ENCODE measurements at regions not wholly inside any gene's neighbourhood (a gene's known extent, or its start where the extent isn't known, plus 50 kb on each side); places are given as distances from the start of the nearest gene placed in this dataset.

- no peaks in the 10 kb centered on the region for H3K27me3 Mint-ChIP-seq
- ATAC-seq (no peak), DNase-seq (no peak)
- intact Hi-C loops (cut with DNase I, micrococcal nuclease): no loop called here
- no peaks in the 10 kb centered on the region for H3K36me3 Mint-ChIP-seq (ENCODE audit: low read depth)
- no peak overlapping the region for H3K27ac Mint-ChIP-seq
- H3K4me3 Mint-ChIP-seq: no peak overlapping the region
- H3K4me1 Mint-ChIP-seq: no peaks in the 10 kb centered on the region
- POLR2A ChIA-PET: no interaction called here
- peaks cover 3% of the 10 kb centered on the region for H3K9me3 Mint-ChIP-seq (ENCODE audit: low read depth)
- CTCF ChIA-PET: interaction anchor here (0.7 kb wide), 1 partner anchor 39 kb away, joined by 3 read pairs; no protein-coding TSS in a partner anchor
Measured at GRCh38 chr4:120403296-120403695, 336.6 kb upstream of the MAD2L1 start.

- ATAC-seq: no peak
- no peaks in the 10 kb centered on the region for H3K36me3 Mint-ChIP-seq (ENCODE audit: low read depth)
- H3K27me3 Mint-ChIP-seq: no peaks in the 10 kb centered on the region
- CTCF ChIA-PET: interaction anchor here (1.1 kb wide), 2 partner anchors 97 to 138 kb away, joined by 3 read pairs; no protein-coding TSS in a partner anchor
- no peak overlapping the region for H3K4me3 Mint-ChIP-seq
- POLR2A ChIA-PET: no interaction called here
- H3K27ac Mint-ChIP-seq: no peak overlapping the region
- DNase-seq: no peak
- no peaks in the 10 kb centered on the region for H3K4me1 Mint-ChIP-seq
- intact Hi-C loops (cut with DNase I, micrococcal nuclease): no loop called here
- no peaks in the 10 kb centered on the region for H3K9me3 Mint-ChIP-seq (ENCODE audit: low read depth)
Measured at GRCh38 chr4:120400441-120400840, 333.8 kb upstream of the MAD2L1 start.

- Mint-ChIP-seq H3K9me3 (ENCODE audit: low read depth) (no peaks in the 10 kb centered on the region), H3K27me3 (no peaks in the 10 kb centered on the region), H3K27ac (no peak overlapping the region), H3K36me3 (ENCODE audit: low read depth) (no peaks in the 10 kb centered on the region), H3K4me3 (no peak overlapping the region), H3K4me1 (no peaks in the 10 kb centered on the region)
- POLR2A ChIA-PET: no interaction called here
- intact Hi-C loops (cut with DNase I, micrococcal nuclease): no loop called here
- no peak for ATAC-seq
- CTCF ChIA-PET: interaction anchor here (0.6 to 1.1 kb wide), 2 partner anchors 40 to 96 kb away, joined by 3 to 4 read pairs; no protein-coding TSS in a partner anchor
- DNase-seq: no peak
Measured at GRCh38 chr4:120399826-120400225, 333.2 kb upstream of the MAD2L1 start.

GRCh38 chr4:120395746-120396145 is 329.1 kb upstream of the MAD2L1 start:
- DNase-seq (no peak), ATAC-seq (no peak)
- ChIA-PET CTCF (no interaction called here), POLR2A (no interaction called here)
- Mint-ChIP-seq H3K27ac (no peak overlapping the region), H3K4me3 (no peak overlapping the region), H3K36me3 (ENCODE audit: low read depth) (no peaks in the 10 kb centered on the region), H3K27me3 (peaks cover 2% of the 10 kb centered on the region), H3K9me3 (ENCODE audit: low read depth) (no peaks in the 10 kb centered on the region), H3K4me1 (no peaks in the 10 kb centered on the region)
- intact Hi-C loops (cut with DNase I, micrococcal nuclease): no loop called here

GRCh38 chr4:120355881-120356280 is 289.2 kb upstream of the MAD2L1 start:
- H3K27ac Mint-ChIP-seq: no peak overlapping the region
- H3K4me3 Mint-ChIP-seq: no peak overlapping the region
- ATAC-seq: no peak
- H3K36me3 Mint-ChIP-seq (ENCODE audit: low read depth): no peaks in the 10 kb centered on the region
- intact Hi-C loops (cut with DNase I, micrococcal nuclease): no loop called here
- peaks cover 4% of the 10 kb centered on the region for H3K27me3 Mint-ChIP-seq
- no peak for DNase-seq
- ChIA-PET CTCF (no interaction called here), POLR2A (no interaction called here)
- H3K4me1 Mint-ChIP-seq: no peaks in the 10 kb centered on the region
- no peaks in the 10 kb centered on the region for H3K9me3 Mint-ChIP-seq (ENCODE audit: low read depth)

GRCh38 chr4:120354381-120354780 is 287.7 kb upstream of the MAD2L1 start:
- ChIA-PET POLR2A (no interaction called here), CTCF (no interaction called here)
- Mint-ChIP-seq H3K4me3 (no peak overlapping the region), H3K27me3 (peaks cover 4% of the 10 kb centered on the region), H3K36me3 (ENCODE audit: low read depth) (no peaks in the 10 kb centered on the region), H3K27ac (no peak overlapping the region), H3K9me3 (ENCODE audit: low read depth) (no peaks in the 10 kb centered on the region), H3K4me1 (no peaks in the 10 kb centered on the region)
- no peak for DNase-seq
- intact Hi-C loops (cut with DNase I, micrococcal nuclease): no loop called here
- no peak for ATAC-seq

- ChIA-PET CTCF (no interaction called here), POLR2A (no interaction called here)
Measured at GRCh38 chr4:120353235-120353634, 286.6 kb upstream of the MAD2L1 start.

GRCh38 chr4:120352739-120353138 is 286.1 kb upstream of the MAD2L1 start:
- no peaks in the 10 kb centered on the region for H3K36me3 Mint-ChIP-seq (ENCODE audit: low read depth)
- DNase-seq: no peak
- POLR2A ChIA-PET: no interaction called here
- H3K4me3 Mint-ChIP-seq: no peak overlapping the region
- intact Hi-C loops (cut with DNase I, micrococcal nuclease): no loop called here
- H3K9me3 Mint-ChIP-seq (ENCODE audit: low read depth): no peaks in the 10 kb centered on the region
- no peak for ATAC-seq
- CTCF ChIA-PET: no interaction called here
- no peak overlapping the region for H3K27ac Mint-ChIP-seq
- peaks cover 5% of the 10 kb centered on the region for H3K27me3 Mint-ChIP-seq
- no peaks in the 10 kb centered on the region for H3K4me1 Mint-ChIP-seq

More at GRCh38 chr4:120353235-120353634, 286.6 kb upstream of the MAD2L1 start:
- intact Hi-C loops (cut with DNase I, micrococcal nuclease): no loop called here
- DNase-seq: no peak
- Mint-ChIP-seq H3K27me3 (peaks cover 5% of the 10 kb centered on the region), H3K36me3 (ENCODE audit: low read depth) (no peaks in the 10 kb centered on the region), H3K9me3 (ENCODE audit: low read depth) (no peaks in the 10 kb centered on the region), H3K27ac (no peak overlapping the region), H3K4me1 (no peaks in the 10 kb centered on the region), H3K4me3 (no peak overlapping the region)
- no peak for ATAC-seq

- H3K27ac Mint-ChIP-seq: no peak overlapping the region
- DNase-seq (no peak), ATAC-seq (no peak)
- H3K4me3 Mint-ChIP-seq: no peak overlapping the region
- H3K4me1 Mint-ChIP-seq: no peaks in the 10 kb centered on the region
- H3K27me3 Mint-ChIP-seq: peaks cover 9% of the 10 kb centered on the region
- H3K9me3 Mint-ChIP-seq (ENCODE audit: low read depth): no peaks in the 10 kb centered on the region
- POLR2A ChIA-PET: no interaction called here
- CTCF ChIA-PET: no interaction called here
- intact Hi-C loops (cut with DNase I, micrococcal nuclease): no loop called here
- no peaks in the 10 kb centered on the region for H3K36me3 Mint-ChIP-seq (ENCODE audit: low read depth)
Measured at GRCh38 chr4:120348948-120349347, 282.3 kb upstream of the MAD2L1 start.

GRCh38 chr4:120348521-120348920 is 281.9 kb upstream of the MAD2L1 start:
- ATAC-seq: no peak
- no peaks in the 10 kb centered on the region for H3K9me3 Mint-ChIP-seq (ENCODE audit: low read depth)
- no peak overlapping the region for H3K4me3 Mint-ChIP-seq
- no peaks in the 10 kb centered on the region for H3K36me3 Mint-ChIP-seq (ENCODE audit: low read depth)
- DNase-seq: no peak
- H3K27ac Mint-ChIP-seq: no peak overlapping the region
- H3K27me3 Mint-ChIP-seq: peaks cover 10% of the 10 kb centered on the region
- CTCF ChIA-PET: no interaction called here
- POLR2A ChIA-PET: no interaction called here
- intact Hi-C loops (cut with DNase I, micrococcal nuclease): no loop called here
- H3K4me1 Mint-ChIP-seq: no peaks in the 10 kb centered on the region

GRCh38 chr4:120331486-120332370 is 265.1 kb upstream of the MAD2L1 start:
- Mint-ChIP-seq H3K36me3 (ENCODE audit: low read depth) (no peaks in the 10 kb centered on the region), H3K27me3 (peaks cover 3% of the 10 kb centered on the region)
- POLR2A ChIA-PET: interaction anchor here (0.6 kb wide), 1 partner anchor 1152 kb away, joined by 3 read pairs; no protein-coding TSS in a partner anchor

GRCh38 chr4:120329386-120329785 is 262.7 kb upstream of the MAD2L1 start:
- DNase-seq (no peak), ATAC-seq (no peak)
- Mint-ChIP-seq H3K27me3 (peaks cover 7% of the 10 kb centered on the region), H3K9me3 (ENCODE audit: low read depth) (no peaks in the 10 kb centered on the region), H3K4me1 (peaks cover 12% of the 10 kb centered on the region), H3K27ac (no peak overlapping the region), H3K4me3 (no peak overlapping the region), H3K36me3 (ENCODE audit: low read depth) (no peaks in the 10 kb centered on the region)
- ChIA-PET CTCF (no interaction called here), POLR2A (no interaction called here)
- intact Hi-C loops (cut with DNase I, micrococcal nuclease): no loop called here

More at GRCh38 chr4:120331486-120332370, 265.1 kb upstream of the MAD2L1 start:
- H3K9me3 Mint-ChIP-seq (ENCODE audit: low read depth): no peaks in the 10 kb centered on the region
- H3K4me1 Mint-ChIP-seq: peaks cover 12% of the 10 kb centered on the region
- CTCF ChIA-PET: interaction anchor here (0.6 kb wide), 1 partner anchor 31 kb away, joined by 3 read pairs; no protein-coding TSS in a partner anchor
- H3K4me3 Mint-ChIP-seq: no peak overlapping the region
- ATAC-seq: peak; percentile 93
- peak; percentile 30 for DNase-seq
- intact Hi-C loops (cut with DNase I, micrococcal nuclease): no loop called here
- H3K27ac Mint-ChIP-seq: no peak overlapping the region

Data from activated CD4-positive, alpha-beta T cell treated with anti-CD3 and anti-CD28 coated beads for 36 hours (primary cell).